Spleen (tissue), 7 donors: ENCODE measurements at regions not wholly inside any gene's neighbourhood (a gene's known extent, or its start where the extent isn't known, plus 50 kb on each side); places are given as distances from the start of the nearest gene placed in this dataset.

ENCODE experiments used
- POLR2AphosphoS5 ChIP-seq, 3 donors: sonication (generic); formaldehyde crosslinking; IDR thresholded peaks; one replicate each; pipeline ENCODE4 v1.5.1; 2017; ENCODE audit warnings: antibody characterized with exemption in 3 of 3
- TF ChIP-seq, protein P1 (sequence below), 11 experiments: fragments of 200-600 bp in 7 of 11; fragments of 450-650 bp in 4 of 11; sonication (generic) in 4 of 11; IDR thresholded peaks in 8 of 11; conservative IDR thresholded peaks in 3 of 11; 1 replicate in 7 of 11; 2 replicates in 4 of 11; pipeline versions ENCODE4 v1.4.0 to v1.8.0; 2016 to 2021; ENCODE audit warnings: antibody characterized with exemption in 11 of 11, inconsistent platforms in 4 of 11, mild to moderate bottlenecking in 1 of 11
- donor health status: DM: no; HTN: no; CAD: no; lungs with moderate emphysema.
- donor health status: DM: no; HTN: no; CAD: no.
- donor health status: DM: no; HTN: no; CAD: no.

DNA sequence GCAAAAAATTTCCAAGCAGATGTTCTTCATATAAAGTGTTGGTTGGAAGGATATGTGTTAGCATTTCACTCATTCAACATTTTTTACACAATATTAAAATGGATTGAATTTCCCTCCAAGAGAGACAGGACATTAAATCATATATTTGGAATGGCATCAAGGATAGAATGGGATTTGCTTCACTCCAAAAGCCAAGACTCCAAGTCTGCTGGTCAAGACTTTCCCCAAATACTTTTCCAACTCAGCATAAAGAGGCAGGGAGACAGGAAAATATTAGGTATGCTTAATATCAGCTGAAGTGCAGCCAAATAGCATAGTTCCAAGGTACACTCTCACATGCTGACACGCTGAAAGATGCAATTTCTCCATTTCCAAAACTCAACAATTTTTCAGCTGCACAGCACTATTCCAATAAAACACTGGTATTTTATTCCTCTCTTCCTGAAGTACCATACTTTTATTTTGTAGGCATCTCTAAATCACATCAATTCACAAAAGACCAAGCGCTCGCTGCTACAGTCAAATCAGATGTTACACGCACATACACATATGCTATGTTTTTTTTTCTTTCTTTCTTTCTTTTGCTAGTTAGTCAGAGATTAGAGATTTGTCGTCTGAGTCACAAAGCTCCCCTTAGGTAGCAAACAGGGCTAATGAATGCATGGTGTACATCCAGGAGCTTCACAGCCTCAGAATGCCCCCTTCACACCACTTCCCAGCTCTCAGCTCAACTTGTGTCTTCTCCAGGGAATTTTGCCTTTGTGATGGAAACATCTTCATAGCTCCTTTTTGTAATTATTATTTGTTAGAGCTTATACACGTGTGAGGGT is 1033.8 kb upstream of the AUTS2 start:
- TF ChIP-seq, protein P1, sequence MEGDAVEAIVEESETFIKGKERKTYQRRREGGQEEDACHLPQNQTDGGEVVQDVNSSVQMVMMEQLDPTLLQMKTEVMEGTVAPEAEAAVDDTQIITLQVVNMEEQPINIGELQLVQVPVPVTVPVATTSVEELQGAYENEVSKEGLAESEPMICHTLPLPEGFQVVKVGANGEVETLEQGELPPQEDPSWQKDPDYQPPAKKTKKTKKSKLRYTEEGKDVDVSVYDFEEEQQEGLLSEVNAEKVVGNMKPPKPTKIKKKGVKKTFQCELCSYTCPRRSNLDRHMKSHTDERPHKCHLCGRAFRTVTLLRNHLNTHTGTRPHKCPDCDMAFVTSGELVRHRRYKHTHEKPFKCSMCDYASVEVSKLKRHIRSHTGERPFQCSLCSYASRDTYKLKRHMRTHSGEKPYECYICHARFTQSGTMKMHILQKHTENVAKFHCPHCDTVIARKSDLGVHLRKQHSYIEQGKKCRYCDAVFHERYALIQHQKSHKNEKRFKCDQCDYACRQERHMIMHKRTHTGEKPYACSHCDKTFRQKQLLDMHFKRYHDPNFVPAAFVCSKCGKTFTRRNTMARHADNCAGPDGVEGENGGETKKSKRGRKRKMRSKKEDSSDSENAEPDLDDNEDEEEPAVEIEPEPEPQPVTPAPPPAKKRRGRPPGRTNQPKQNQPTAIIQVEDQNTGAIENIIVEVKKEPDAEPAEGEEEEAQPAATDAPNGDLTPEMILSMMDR (IDR thresholded peaks at IDR 0.05 in 8 of 11, conservative IDR thresholded peaks at IDR 0.05 in 3 of 11): no peak
- no peak for TF ChIP-seq POLR2AphosphoS5 (IDR thresholded peaks at IDR 0.05)
